ENCODE measurements at regions not wholly inside any gene's neighbourhood (a gene's known extent, or its start where the extent isn't known, plus 50 kb on each side); places are given as distances from the start of the nearest gene placed in this dataset.

DNA sequence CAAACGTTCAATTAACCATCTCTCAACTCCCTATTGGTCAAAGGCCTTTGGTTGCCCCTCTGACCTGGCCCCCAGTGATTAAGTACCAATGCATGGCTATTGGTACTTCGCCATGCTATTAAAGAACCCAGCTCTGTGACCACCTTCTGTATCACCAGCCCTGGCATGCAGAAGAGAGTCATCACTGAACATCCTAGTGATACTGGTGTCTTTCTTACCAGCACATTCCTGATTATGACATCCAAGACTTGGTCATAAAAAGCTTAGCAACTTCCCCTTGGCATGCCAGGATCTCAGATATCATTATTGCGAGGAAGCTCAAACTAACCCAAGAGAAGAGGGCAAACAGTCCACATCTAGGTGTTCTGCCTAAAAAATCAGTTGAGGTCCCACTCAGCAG lies 122.3 kb upstream of the OTUD4 start:
- H3K27me3 ChIP-seq: no peaks in the 10 kb centered on the region
- ATAC-seq (no peak), DNase-seq (no peak)
- WGBS, 2 donors: 76 to 80% methylated on average over 3 of the region's 3 CpGs
- intact Hi-C loops (cut with DNase I): no loop called here
- H3K36me3 ChIP-seq (replicated peaks in 1 of 2; ENCODE audit: insufficient read depth in 1 of 2, low read depth in 2 of 2): no peaks in the 10 kb centered on the region
- peaks cover 11% of the 10 kb centered on the region for H3K4me1 ChIP-seq
- H3K4me3 ChIP-seq: no peak overlapping the region
- no peak overlapping the region for H3K27ac ChIP-seq
- H3K9me3 ChIP-seq: no peaks in the 10 kb centered on the region
- TF ChIP-seq, protein P1, sequence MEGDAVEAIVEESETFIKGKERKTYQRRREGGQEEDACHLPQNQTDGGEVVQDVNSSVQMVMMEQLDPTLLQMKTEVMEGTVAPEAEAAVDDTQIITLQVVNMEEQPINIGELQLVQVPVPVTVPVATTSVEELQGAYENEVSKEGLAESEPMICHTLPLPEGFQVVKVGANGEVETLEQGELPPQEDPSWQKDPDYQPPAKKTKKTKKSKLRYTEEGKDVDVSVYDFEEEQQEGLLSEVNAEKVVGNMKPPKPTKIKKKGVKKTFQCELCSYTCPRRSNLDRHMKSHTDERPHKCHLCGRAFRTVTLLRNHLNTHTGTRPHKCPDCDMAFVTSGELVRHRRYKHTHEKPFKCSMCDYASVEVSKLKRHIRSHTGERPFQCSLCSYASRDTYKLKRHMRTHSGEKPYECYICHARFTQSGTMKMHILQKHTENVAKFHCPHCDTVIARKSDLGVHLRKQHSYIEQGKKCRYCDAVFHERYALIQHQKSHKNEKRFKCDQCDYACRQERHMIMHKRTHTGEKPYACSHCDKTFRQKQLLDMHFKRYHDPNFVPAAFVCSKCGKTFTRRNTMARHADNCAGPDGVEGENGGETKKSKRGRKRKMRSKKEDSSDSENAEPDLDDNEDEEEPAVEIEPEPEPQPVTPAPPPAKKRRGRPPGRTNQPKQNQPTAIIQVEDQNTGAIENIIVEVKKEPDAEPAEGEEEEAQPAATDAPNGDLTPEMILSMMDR (IDR thresholded peaks at IDR 0.05): no peak
- TF ChIP-seq POLR2A (IDR thresholded peaks at IDR 0.05): no peak

DNA sequence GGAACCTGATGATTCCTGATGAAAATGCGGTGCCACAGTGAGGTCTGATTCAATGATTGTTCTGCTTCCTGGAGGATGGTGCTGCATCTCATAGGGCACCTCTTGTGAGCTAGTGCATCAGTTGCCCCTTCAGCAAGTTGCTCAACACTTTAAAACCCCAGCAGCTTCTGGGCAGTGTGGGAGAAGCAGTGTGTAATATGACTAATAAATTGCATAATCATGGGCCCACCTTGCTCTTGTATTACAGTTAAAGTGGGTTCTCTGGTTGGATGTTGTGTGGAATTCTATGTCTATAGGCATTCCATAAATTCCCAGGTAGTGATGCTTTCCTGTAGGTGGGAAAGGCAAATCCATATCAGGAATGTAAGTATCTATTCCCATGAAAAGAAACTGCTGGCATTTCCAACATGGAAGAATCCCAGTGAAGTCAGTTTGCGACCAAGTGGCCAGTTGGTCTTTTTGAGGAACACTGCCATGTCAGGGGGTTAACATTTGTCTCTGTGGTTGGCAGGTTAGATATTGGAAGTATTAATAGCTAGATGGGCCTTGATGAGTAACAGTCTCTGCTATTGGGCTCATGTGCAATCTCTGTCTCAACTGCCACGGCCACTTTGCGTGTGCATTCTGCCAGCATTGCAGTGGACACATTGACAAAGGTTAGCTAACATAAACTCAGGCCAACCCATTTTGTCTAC lies 121.1 kb upstream of the OTUD4 start:
- ATAC-seq (no peak), DNase-seq (no peak)
- Histone ChIP-seq H3K9me3 (no peaks in the 10 kb centered on the region), H3K4me1 (peaks cover 1% of the 10 kb centered on the region), H3K36me3 (replicated peaks in 1 of 2; ENCODE audit: insufficient read depth in 1 of 2, low read depth in 2 of 2) (no peaks in the 10 kb centered on the region), H3K27me3 (no peaks in the 10 kb centered on the region), H3K27ac (no peak overlapping the region), H3K4me3 (no peak overlapping the region)
- intact Hi-C loops (cut with DNase I): no loop called here
- TF ChIP-seq, protein P1 (IDR thresholded peaks at IDR 0.05): no peak
- no peak for TF ChIP-seq POLR2A (IDR thresholded peaks at IDR 0.05)
- 94 to 97% methylated on average over 4 of the region's 4 CpGs for WGBS, 2 donors

DNA sequence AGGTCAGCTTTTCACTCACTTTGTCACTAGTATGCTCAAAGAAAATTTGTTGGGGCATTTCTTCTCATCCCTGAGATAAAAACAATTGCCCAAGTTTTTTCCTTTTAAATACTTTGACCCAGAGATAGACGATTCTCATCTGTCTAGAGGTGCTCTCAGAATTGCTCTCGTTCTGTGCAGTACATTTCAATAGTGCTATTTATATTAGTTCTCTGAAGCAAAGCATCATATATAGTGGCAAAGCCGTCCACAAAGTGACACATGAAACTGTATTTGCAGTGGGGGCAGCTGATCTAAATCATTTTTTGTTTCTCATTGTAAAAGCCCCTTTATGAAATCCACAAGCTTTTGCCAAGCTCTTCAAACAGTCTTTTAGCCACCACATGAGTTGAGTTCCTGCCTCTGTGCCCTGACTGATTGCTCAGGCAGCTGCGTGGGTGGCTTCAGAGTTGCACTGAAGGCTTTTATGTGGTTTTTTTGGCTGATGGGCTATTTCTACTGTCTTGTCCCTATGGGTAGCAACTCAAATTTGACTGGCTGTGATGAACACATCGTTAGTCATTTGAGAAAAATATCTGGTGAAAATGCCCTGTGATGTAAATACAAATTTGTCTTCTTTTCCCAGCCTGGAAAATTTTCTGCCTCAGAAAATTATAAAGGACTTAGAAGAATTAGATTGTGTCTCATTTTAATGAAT lies 119.1 kb upstream of the OTUD4 start:
- H3K27ac ChIP-seq: no peak overlapping the region
- no peaks in the 10 kb centered on the region for H3K27me3 ChIP-seq
- 76 to 80% methylated on average over 5 of the region's 5 CpGs for WGBS, 2 donors
- H3K9me3 ChIP-seq: no peaks in the 10 kb centered on the region
- DNase-seq (no peak), ATAC-seq (no peak)
- intact Hi-C loops (cut with DNase I): no loop called here
- no peaks in the 10 kb centered on the region for H3K4me1 ChIP-seq
- no peaks in the 10 kb centered on the region for H3K36me3 ChIP-seq (replicated peaks in 1 of 2; ENCODE audit: insufficient read depth in 1 of 2, low read depth in 2 of 2)
- H3K4me3 ChIP-seq: no peak overlapping the region
- no peak for TF ChIP-seq POLR2A (IDR thresholded peaks at IDR 0.05)
- TF ChIP-seq, protein P1 (IDR thresholded peaks at IDR 0.05): no peak

DNA sequence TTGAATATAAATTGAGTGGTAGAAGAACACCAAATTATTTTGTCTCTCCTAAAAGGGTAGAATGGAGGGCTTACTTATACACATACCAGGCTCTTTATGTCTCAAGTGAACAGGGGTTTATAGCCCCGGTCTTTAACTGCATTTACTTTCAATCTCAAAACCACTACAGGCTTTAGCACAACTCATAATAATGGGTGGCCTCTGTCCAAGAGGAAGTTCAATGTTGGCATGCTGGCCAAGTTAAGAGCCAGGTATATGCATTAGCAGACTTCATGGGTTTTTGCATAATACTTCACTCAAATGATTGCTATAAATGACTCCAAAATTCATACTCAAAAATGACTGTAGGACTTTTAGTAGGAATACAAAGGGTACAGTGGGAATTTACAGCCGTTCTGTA lies 118.5 kb upstream of the OTUD4 start:
- TF ChIP-seq, protein P1 (IDR thresholded peaks at IDR 0.05): no peak
- Histone ChIP-seq H3K36me3 (replicated peaks in 1 of 2; ENCODE audit: insufficient read depth in 1 of 2, low read depth in 2 of 2) (no peaks in the 10 kb centered on the region), H3K27me3 (no peaks in the 10 kb centered on the region), H3K4me3 (no peak overlapping the region), H3K4me1 (no peaks in the 10 kb centered on the region), H3K27ac (no peak overlapping the region), H3K9me3 (no peaks in the 10 kb centered on the region)
- DNase-seq: peak; percentile 17 to 68 (median 44)
- 25 to 38% methylated on average over 2 of the region's 2 CpGs for WGBS, 2 donors
- intact Hi-C loops (cut with DNase I): no loop called here
- peak; percentile 56 for ATAC-seq

DNA sequence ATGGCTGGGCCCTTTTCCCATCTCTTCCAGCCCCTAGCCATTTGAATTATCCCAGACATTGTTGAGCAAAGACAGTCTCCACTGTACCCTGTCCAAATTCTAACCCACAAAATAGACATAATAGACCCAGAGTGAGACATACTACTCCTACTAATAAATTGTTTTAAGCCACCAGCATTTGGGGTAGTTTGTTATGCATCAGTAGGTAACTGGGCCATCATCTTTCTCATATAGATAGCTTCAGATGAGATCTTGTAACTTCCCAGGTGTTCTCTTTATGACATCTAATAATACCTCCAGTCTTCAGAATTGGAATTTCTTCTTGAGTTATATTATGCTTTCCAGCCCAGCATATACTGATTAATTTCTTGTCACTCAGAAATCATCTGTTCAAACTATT lies 117.2 kb upstream of the OTUD4 start:
- TF ChIP-seq, protein P1 (IDR thresholded peaks at IDR 0.05): no peak
- no peak for TF ChIP-seq POLR2A (IDR thresholded peaks at IDR 0.05)
- Histone ChIP-seq H3K36me3 (replicated peaks in 1 of 2; ENCODE audit: insufficient read depth in 1 of 2, low read depth in 2 of 2) (no peaks in the 10 kb centered on the region), H3K4me1 (no peaks in the 10 kb centered on the region), H3K27me3 (no peaks in the 10 kb centered on the region), H3K27ac (no peak overlapping the region), H3K4me3 (no peak overlapping the region), H3K9me3 (no peaks in the 10 kb centered on the region)
- DNase-seq (no peak), ATAC-seq (no peak)
- intact Hi-C loops (cut with DNase I): no loop called here

All from body of pancreas (tissue), 4 donors.